ENCODE measurements at regions not wholly inside any gene's neighbourhood (a gene's known extent, or its start where the extent isn't known, plus 50 kb on each side); places are given as distances from the start of the nearest gene placed in this dataset.

DNA sequence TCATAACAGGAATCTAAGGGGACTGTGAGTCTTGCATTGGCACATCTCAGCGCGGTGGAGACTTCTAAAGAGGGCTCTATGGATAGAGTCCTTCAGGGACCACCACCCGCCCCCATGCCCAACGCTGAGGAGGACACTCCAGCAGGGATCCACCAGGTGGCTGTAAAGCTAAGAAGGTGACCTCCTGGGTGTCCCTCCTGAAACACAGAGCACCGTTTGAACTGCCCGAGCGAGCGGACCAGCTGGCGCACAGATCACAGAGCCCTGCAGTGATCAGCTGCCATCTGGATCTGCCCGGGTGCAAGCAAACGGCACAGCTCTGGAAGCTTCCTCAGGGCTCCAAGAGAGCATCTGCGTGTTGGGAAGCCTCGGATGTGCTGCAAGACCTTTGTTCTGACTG lies 51.3 kb upstream of the LYST start:
- no peak overlapping the region for H3K27ac Mint-ChIP-seq
- Histone ChIP-seq H3K27me3 (peaks cover 43% of the 10 kb centered on the region), H3K27ac (no peak overlapping the region), H3K9ac (no peak overlapping the region), H3K79me2 (ENCODE audit: low read depth) (no peaks in the 10 kb centered on the region), H2AFZ (replicated peaks) (no peak overlapping the region), H3K9me3 (ENCODE audit: low read depth) (no peaks in the 10 kb centered on the region), H3K4me1 (peaks cover 12% of the 10 kb centered on the region), H3F3A (ENCODE audit: low read depth) (peaks cover 9% of the 10 kb centered on the region), H3K4me3 (no peak overlapping the region), H3K36me3 (no peaks in the 10 kb centered on the region), H3K4me2 (no peak overlapping the region), H4K20me1 (ENCODE audit: low read depth) (no peaks in the 10 kb centered on the region)
- no peaks in the 10 kb centered on the region for H3K36me3 Mint-ChIP-seq
- H3K4me3 Mint-ChIP-seq = no peak overlapping the region
- DNase-seq (ENCODE audit: low spot score) = no peak
- H3K27me3 Mint-ChIP-seq (ENCODE audit: insufficient read depth, low read depth) = peaks cover 23% of the 10 kb centered on the region
- TF ChIP-seq EZH2phosphoT487 (IDR thresholded peaks at IDR 0.05) (no peak), EZH2 (IDR thresholded peaks at IDR 0.05) (no peak)
- TF ChIP-seq, protein P1, sequence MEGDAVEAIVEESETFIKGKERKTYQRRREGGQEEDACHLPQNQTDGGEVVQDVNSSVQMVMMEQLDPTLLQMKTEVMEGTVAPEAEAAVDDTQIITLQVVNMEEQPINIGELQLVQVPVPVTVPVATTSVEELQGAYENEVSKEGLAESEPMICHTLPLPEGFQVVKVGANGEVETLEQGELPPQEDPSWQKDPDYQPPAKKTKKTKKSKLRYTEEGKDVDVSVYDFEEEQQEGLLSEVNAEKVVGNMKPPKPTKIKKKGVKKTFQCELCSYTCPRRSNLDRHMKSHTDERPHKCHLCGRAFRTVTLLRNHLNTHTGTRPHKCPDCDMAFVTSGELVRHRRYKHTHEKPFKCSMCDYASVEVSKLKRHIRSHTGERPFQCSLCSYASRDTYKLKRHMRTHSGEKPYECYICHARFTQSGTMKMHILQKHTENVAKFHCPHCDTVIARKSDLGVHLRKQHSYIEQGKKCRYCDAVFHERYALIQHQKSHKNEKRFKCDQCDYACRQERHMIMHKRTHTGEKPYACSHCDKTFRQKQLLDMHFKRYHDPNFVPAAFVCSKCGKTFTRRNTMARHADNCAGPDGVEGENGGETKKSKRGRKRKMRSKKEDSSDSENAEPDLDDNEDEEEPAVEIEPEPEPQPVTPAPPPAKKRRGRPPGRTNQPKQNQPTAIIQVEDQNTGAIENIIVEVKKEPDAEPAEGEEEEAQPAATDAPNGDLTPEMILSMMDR (IDR thresholded peaks at IDR 0.05) = no peak
- H3K9me3 Mint-ChIP-seq = no peaks in the 10 kb centered on the region
- peaks cover 51% of the 10 kb centered on the region for H3K4me1 Mint-ChIP-seq

DNA sequence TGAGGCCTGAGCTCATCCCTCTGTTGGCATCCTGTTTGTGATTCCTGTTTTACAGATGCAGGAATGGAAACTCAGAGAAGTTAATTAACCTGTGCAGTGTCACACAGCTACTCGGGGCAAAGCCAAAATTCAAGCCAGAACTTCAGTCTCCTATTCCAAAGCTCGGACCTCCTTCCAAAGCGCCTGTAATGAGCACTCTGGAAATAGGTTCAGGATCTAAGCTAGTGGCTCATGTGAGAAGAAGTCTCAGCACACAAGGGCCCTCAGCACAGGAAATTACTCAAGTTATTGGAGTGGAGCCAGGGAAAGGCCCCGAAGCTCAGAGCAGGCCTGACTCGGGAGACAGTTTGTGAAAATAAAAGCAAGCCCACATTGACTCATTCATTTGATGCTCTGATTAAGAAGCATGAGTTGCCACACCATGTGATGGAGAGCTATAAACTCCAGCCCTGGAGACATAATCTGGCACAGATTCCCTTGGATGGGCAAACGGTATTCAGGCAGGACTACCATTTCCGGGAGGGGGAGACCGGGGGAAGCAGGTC lies 50.6 kb upstream of the LYST start:
- H3K4me1 Mint-ChIP-seq = peaks cover 45% of the 10 kb centered on the region
- Histone ChIP-seq H3K27ac (no peak overlapping the region), H4K20me1 (ENCODE audit: low read depth) (no peaks in the 10 kb centered on the region), H3K9me3 (ENCODE audit: low read depth) (no peaks in the 10 kb centered on the region), H3K79me2 (ENCODE audit: low read depth) (no peaks in the 10 kb centered on the region), H3F3A (ENCODE audit: low read depth) (peaks cover 9% of the 10 kb centered on the region), H3K4me2 (no peak overlapping the region), H3K36me3 (no peaks in the 10 kb centered on the region), H3K4me1 (peaks cover 12% of the 10 kb centered on the region), H3K27me3 (peaks cover 39% of the 10 kb centered on the region), H3K9ac (no peak overlapping the region), H3K4me3 (no peak overlapping the region), H2AFZ (replicated peaks) (no peak overlapping the region)
- no peak overlapping the region for H3K4me3 Mint-ChIP-seq
- peaks cover 28% of the 10 kb centered on the region for H3K27me3 Mint-ChIP-seq (ENCODE audit: insufficient read depth, low read depth)
- no peak for DNase-seq (ENCODE audit: low spot score)
- TF ChIP-seq, protein P1 (IDR thresholded peaks at IDR 0.05) = no peak
- TF ChIP-seq EZH2phosphoT487 (IDR thresholded peaks at IDR 0.05) (no peak), EZH2 (IDR thresholded peaks at IDR 0.05) (no peak)
- H3K27ac Mint-ChIP-seq = no peak overlapping the region
- H3K9me3 Mint-ChIP-seq = no peaks in the 10 kb centered on the region
- H3K36me3 Mint-ChIP-seq = no peaks in the 10 kb centered on the region

All from neural progenitor cell (in vitro differentiated cells).